ENCODE measurements at regions not wholly inside any gene's neighbourhood (a gene's known extent, or its start where the extent isn't known, plus 50 kb on each side); places are given as distances from the start of the nearest gene placed in this dataset.
A peak's percentile ranks its signal among the peaks of the same experiment; 100 is the strongest.

DNA sequence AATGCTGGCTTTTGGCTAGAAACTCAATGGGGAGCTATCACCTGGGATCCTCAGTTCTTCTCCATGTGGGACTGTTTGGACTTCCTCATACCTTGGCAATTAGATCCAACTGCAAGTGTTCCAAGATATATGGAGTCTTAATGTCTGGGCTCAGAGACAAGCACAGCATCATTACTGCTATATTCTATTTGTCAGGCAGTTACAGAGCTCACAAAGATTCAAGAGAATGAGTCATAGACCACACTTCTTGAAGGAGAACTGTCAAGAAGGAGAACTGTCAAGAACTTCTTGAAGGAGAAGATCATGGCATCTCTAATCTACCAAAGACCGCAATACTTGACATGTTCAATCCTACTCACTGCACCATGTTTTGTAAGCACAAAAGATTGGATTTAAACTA, 106.8 kb upstream of the NREP start:
- no peak for ATAC-seq (replicated peaks in 6 of 8)
- in situ Hi-C loops (cut with MboI; ENCODE audit: low pct_unique_long_range_greater_than_20kb in 2 of 9, low sequenced_read_pairs in 9 of 9, unreplicated experiment in 9 of 9), result loop anchor here in 1 of 9 experiments (25.0 kb wide), 1 partner anchor 274 kb away; no protein-coding TSS in a partner anchor
- WGBS, 10 experiments, result 80 to 83% methylated on average over 1 of the region's 1 CpG; no CpG with 5 or more reads in 8 of the 10 experiments
- no peak overlapping the region for H3K27ac ChIP-seq
- no peaks in the 10 kb centered on the region for H3K4me1 ChIP-seq (replicated peaks in 1 of 2)
- H3K4me3 ChIP-seq, result no peak overlapping the region

DNA sequence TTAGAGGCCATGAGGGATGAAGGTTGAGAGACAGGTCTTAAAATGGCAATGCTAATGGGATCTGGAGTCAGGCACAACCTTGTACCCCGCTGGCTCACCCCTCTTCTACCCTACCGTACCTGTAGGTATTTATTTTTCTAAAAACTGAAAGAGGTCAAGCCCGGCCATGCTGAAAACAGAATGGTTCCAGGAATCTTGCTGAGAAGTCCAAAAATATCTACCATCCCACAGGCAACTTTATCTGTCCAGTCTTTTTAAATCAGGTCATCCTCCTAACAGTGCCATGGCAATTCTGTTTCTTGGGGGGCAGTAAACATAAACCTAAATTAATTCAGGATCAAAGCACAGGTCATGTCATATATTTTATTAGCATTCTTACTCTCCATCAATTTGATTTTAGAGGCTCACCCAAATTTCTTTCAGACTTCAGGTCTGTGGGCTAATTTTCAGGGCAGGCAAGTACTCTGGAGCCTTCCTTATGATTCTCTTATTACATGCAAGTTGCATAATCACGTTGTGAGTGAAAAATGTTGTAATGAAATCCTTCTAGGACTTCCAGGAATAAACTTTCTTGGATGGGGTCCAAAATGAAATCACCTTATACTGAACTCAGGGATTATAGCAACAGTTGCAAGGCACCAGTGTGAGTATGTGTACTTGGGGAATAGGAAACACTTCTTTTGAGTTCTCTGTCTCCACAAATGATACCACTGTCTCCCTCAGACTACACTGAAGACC, 102.7 kb upstream of the NREP start:
- Histone ChIP-seq H3K4me1 (replicated peaks in 1 of 2) (peaks cover 0 to 4% of the 10 kb centered on the region in 2 donors), H3K27ac (no peak overlapping the region), H3K4me3 (no peak overlapping the region)
- ATAC-seq (replicated peaks in 6 of 8), result peak in 4 of 8 experiments; percentile 45 to 93 (median 76)
- WGBS, 10 experiments, result 0 to 95% (median 70%) methylated on average over 1 to 4 of the region's 4 CpGs
- in situ Hi-C loops (cut with MboI; ENCODE audit: low pct_unique_long_range_greater_than_20kb in 2 of 9, low sequenced_read_pairs in 9 of 9, unreplicated experiment in 9 of 9), result loop anchor here in 1 of 9 experiments (25.0 kb wide), 1 partner anchor 278 kb away; no protein-coding TSS in a partner anchor

DNA sequence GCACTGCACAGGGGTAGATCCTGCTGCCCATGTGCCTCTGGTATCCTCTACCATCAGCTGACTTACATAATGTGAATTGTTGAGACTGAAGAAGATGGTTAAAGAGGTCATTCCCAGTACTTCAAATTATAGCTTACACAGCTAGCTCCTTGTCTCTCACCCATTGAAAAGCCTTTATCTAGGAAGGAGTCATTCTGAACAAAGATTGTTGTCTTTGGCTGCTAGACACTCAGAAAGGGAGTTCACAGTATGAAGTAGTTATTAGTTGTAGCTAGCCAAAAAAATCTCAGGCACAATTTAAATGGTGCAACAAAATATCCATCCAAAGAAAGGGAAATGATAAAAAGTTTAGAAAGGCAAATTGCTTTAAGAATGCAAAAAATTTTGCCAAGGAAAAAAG, 102.0 kb upstream of the NREP start:
- in situ Hi-C loops (cut with MboI; ENCODE audit: low pct_unique_long_range_greater_than_20kb in 2 of 9, low sequenced_read_pairs in 9 of 9, unreplicated experiment in 9 of 9), result loop anchor here in 1 of 9 experiments (25.0 kb wide), 1 partner anchor 278 kb away; no protein-coding TSS in a partner anchor
- peak in 1 of 8 experiments; percentile 19 for ATAC-seq (replicated peaks in 6 of 8)
- Histone ChIP-seq H3K4me3 (no peak overlapping the region), H3K4me1 (replicated peaks in 1 of 2) (peaks cover 0 to 4% of the 10 kb centered on the region in 2 donors), H3K27ac (no peak overlapping the region)

DNA sequence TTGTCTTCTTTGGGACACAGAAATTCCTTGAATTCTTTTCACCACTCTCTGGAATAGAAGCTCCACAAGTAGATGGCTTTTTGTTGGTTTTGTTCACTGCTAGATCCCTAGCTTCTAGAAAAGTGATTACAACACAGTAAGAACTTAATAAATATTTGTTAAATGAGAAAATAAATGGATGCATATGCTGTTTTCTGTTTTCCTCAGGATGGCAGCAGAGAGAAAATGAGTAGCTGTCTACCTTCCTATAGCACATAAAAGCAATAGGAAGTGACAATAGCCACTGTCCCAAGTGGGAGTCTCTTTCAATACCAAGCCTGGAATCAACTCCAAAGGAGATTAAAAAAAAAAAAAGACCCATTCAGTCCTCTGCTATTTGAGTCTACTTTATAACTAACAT, 100.6 kb upstream of the NREP start:
- no peak overlapping the region for H3K4me3 ChIP-seq
- peaks cover 3 to 4% of the 10 kb centered on the region in 2 donors for H3K4me1 ChIP-seq (replicated peaks in 1 of 2)
- no peak for ATAC-seq (replicated peaks in 6 of 8)
- in situ Hi-C loops (cut with MboI; ENCODE audit: low pct_unique_long_range_greater_than_20kb in 2 of 9, low sequenced_read_pairs in 9 of 9, unreplicated experiment in 9 of 9), result loop anchor here in 1 of 9 experiments (25.0 kb wide), 1 partner anchor 280 kb away; no protein-coding TSS in a partner anchor
- H3K27ac ChIP-seq, result no peak overlapping the region

DNA sequence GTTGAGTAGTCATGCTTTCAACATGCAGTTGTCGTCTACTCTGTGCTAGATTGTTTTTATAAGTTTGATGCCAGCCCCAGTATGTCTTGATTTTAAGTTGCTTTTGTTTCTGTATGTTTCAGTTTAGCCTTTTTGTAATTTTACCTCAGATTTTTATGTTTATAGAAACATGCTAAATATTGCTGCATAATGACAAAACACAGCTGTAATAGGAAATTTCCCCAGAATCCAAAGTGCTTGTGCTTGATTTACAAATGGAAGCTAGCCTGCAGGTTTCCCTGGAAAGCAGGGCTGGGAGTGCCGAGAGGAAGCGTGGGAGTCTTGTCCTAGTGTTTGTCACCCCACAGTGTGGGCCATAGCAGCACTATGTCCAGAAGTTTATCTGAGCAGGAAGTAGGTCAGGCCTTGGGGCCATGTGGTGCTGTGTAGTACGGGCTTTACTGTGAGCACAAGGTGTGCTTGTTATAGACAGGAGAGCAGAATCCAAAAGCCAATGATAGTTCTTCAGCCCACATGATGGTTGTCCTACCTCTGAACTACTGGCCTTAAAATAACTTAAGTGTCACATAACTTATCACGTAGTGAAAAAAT, 100.0 kb upstream of the NREP start:
- WGBS, 10 experiments, result 63 to 100% (median 90%) methylated on average over 1 to 4 of the region's 5 CpGs; no CpG with 5 or more reads in 2 of the 10 experiments
- ATAC-seq (replicated peaks in 6 of 8), result no peak
- Histone ChIP-seq H3K4me1 (replicated peaks in 1 of 2) (peaks cover 3 to 4% of the 10 kb centered on the region in 2 donors), H3K4me3 (no peak overlapping the region), H3K27ac (no peak overlapping the region)
- in situ Hi-C loops (cut with MboI; ENCODE audit: low pct_unique_long_range_greater_than_20kb in 2 of 9, low sequenced_read_pairs in 9 of 9, unreplicated experiment in 9 of 9), result loop anchor here in 1 of 9 experiments (25.0 kb wide), 1 partner anchor 280 kb away; no protein-coding TSS in a partner anchor

DNA sequence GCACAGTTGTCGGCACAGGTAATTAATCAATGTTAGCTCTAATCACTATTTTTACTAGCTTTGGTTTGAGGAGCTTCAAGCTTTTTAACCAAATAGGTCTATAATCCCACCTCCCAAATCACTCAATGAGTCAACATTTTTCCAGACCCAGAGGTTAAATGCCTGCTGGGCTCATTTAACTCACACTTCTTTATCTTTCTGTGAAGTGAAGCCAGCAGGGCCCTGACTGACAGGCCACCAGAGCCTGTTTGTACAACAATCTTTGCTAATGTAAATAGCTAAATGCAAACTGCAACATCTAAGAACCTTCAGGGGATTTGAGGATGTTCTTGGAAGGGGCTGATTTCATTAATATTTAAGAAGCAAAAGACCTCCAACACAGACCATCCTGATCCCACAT, 98.4 kb upstream of the NREP start:
- peaks cover 3 to 4% of the 10 kb centered on the region in 2 donors for H3K4me1 ChIP-seq (replicated peaks in 1 of 2)
- no peak overlapping the region for H3K27ac ChIP-seq
- in situ Hi-C loops (cut with MboI; ENCODE audit: low pct_unique_long_range_greater_than_20kb in 2 of 9, low sequenced_read_pairs in 9 of 9, unreplicated experiment in 9 of 9), result loop anchor here in 1 of 9 experiments (25.0 kb wide), 1 partner anchor 282 kb away; no protein-coding TSS in a partner anchor
- no peak for ATAC-seq (replicated peaks in 6 of 8)
- 40 to 100% (median 78%) methylated on average over 1 of the region's 1 CpG; no CpG with 5 or more reads in 1 of the 10 experiments for WGBS, 10 experiments
- no peak overlapping the region for H3K4me3 ChIP-seq

DNA sequence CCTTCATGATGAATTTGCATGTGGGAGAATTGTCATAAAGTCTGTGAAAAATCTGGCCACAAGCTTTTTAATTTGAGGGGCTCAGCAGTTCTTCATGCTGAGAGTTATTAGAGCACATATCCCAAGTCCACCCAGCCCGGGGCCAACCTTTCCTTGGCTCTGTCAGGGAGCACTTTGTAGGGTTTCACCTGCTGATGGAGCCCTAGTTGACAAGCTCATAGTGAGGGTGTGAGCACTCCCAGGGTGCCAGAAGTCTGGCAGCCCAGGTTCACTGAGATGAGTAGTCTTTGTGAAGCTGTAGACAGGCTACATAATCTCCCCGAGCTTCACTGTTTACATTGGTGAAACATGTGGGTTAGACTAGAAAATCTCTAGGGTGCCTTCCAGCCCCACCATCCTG, 97.2 kb upstream of the NREP start:
- Histone ChIP-seq H3K4me1 (replicated peaks in 1 of 2) (peaks cover 3 to 5% of the 10 kb centered on the region in 2 donors), H3K4me3 (no peak overlapping the region), H3K27ac (no peak overlapping the region)
- in situ Hi-C loops (cut with MboI; ENCODE audit: low pct_unique_long_range_greater_than_20kb in 2 of 9, low sequenced_read_pairs in 9 of 9, unreplicated experiment in 9 of 9), result loop anchor here in 1 of 9 experiments (25.0 kb wide), 1 partner anchor 283 kb away; no protein-coding TSS in a partner anchor
- ATAC-seq (replicated peaks in 6 of 8), result no peak
- 17 to 100% (median 67%) methylated on average over 1 to 2 of the region's 2 CpGs; no CpG with 5 or more reads in 3 of the 10 experiments for WGBS, 10 experiments

DNA sequence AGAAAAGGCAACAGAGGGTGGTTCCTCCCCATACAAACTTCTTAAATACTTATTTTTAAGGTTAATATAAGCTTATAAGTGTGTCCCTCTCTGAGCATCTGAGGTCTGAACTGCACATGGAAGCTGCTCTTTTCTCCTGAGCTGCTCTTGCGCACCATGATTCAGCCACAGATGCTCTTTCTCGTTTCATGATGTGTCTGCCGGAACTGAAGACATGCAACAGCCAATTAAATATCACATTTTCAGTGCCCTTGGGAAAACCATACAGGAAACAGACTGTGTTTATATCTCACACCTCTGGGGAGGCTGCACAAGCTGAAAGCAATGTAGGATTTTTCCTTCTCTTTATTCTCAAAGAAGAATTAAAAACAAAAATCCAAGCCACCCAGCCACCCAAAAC, 96.8 kb upstream of the NREP start:
- Histone ChIP-seq H3K4me3 (no peak overlapping the region), H3K27ac (no peak overlapping the region), H3K4me1 (replicated peaks in 1 of 2) (peaks cover 5 to 9% of the 10 kb centered on the region in 2 donors)
- 33 to 81% (median 73%) methylated on average over 1 to 3 of the region's 3 CpGs; no CpG with 5 or more reads in 1 of the 10 experiments for WGBS, 10 experiments
- peak in 2 of 8 experiments; percentile 47 to 53 for ATAC-seq (replicated peaks in 6 of 8)
- in situ Hi-C loops (cut with MboI; ENCODE audit: low pct_unique_long_range_greater_than_20kb in 2 of 9, low sequenced_read_pairs in 9 of 9, unreplicated experiment in 9 of 9), result loop anchor here in 1 of 9 experiments (25.0 kb wide), 1 partner anchor 284 kb away; no protein-coding TSS in a partner anchor

DNA sequence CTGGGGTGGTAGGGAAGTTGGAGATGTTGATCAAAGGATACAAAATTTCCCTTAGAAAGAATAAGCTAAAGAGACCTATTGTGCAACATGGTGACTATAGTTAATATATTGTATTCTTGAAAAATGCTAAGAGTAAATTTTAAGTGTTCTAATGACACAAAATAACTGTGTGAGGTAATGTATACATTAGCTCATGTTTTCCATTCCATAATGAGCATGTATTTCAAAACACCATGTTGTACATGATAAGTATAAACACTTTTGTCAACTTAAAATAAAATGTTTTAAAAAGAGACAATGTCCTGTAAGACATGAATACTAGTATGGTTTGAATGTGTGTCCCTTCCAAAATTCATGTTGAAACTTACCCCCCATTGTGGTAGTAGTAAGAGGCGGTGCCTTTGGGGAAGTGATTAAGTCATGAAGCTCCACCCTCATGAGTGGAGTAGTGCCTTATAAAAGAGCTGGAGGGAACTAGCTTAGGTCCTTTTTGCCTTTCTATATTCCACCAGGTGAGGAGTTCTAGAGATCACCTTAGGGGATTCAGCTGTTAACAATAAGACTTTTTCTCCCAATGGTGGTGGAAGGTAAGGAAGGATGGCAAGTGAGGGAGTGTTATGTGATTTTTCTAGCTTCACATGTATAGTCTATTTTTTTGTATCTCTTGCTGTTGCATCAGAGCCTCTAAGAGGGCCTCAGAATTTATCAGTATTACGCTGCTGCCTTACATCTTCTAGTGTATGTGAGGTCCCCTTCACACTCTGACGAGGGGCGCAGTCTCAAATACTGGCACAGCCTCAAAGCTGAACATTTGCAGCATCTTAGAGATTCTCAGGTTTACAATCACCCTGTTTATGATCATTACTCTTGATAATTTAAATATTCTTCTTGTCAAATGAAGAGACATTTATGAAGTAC, 94.9 kb upstream of the NREP start:
- WGBS, 10 experiments, result 20 to 100% (median 93%) methylated on average over 1 to 4 of the region's 4 CpGs; no CpG with 5 or more reads in 2 of the 10 experiments
- Histone ChIP-seq H3K27ac (no peak overlapping the region), H3K4me1 (replicated peaks in 1 of 2) (peaks cover 9 to 13% of the 10 kb centered on the region in 2 donors), H3K4me3 (no peak overlapping the region)
- peak in 1 of 8 experiments; percentile 47 for ATAC-seq (replicated peaks in 6 of 8)
- in situ Hi-C loops (cut with MboI; ENCODE audit: low pct_unique_long_range_greater_than_20kb in 2 of 9, low sequenced_read_pairs in 9 of 9, unreplicated experiment in 9 of 9), result loop anchor here in 1 of 9 experiments (25.0 kb wide), 1 partner anchor 285 kb away; no protein-coding TSS in a partner anchor

DNA sequence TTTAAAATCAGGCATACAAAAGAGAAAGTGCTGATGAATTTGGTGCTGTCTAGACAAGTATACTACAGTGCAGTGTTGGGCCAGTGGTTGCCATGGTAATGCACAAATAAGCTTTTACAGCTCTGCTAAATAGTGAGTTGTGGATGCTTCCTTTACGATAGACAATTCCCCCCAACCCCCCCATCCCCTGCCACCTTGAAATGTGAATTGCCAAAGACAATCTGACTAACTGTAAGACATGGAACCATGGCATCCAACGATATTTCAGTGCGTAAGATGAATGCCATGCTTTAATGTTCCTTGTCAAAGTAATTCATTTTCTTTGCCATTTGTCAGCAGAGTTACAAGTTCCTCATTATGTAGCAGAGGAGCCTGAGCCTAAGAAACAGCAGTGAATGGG, 91.5 kb upstream of the NREP start:
- H3K4me3 ChIP-seq, result no peak overlapping the region
- no peak overlapping the region for H3K27ac ChIP-seq
- in situ Hi-C loops (cut with MboI; ENCODE audit: low pct_unique_long_range_greater_than_20kb in 2 of 9, low sequenced_read_pairs in 9 of 9, unreplicated experiment in 9 of 9), result no loop called here
- 8 to 63% (median 40%) methylated on average over 1 to 3 of the region's 3 CpGs; no CpG with 5 or more reads in 3 of the 10 experiments for WGBS, 10 experiments
- H3K4me1 ChIP-seq (replicated peaks in 1 of 2), result peaks cover 7 to 9% of the 10 kb centered on the region in 2 donors
- peak in 5 of 8 experiments; percentile 86 to 96 (median 90) for ATAC-seq (replicated peaks in 6 of 8)

DNA sequence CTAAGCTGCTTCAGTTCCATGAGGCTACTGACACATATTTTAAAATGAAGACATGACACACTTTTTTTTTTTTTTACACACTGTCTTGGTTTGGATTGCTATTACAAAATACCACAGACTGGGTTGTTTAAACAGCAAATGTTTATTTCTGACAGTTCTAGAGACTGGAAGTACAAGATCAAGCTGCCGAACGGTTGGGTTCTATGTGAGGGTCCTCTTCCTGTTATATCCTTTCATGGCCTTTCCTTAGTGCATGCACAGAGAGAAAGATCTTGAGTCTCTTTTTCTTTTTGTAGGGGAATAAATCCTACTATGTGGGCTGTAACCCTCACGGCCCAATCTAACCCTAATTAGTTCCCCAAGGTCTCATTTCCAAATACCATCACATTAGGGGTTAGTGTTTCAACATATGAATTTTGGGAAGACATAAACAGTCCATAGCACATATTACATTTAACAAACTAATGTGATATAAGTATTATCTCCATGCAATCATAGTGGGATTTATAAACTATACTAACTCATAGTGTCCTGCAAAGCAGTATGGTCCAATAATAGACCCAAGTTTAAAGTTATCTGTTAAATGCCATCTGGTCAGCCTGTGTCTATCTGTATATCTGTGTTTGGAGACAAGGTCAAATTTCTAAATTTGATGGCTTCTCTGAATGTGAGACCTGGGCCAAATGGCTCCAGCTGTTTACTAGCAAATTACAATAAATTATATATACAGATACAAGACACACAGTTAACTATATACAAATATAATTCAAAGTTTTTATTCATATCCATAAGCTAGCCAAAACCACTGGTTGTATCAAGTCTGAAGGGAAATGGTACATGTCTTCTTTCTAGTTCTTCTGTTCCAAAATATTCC, 90.3 kb upstream of the NREP start:
- no peak overlapping the region for H3K27ac ChIP-seq
- in situ Hi-C loops (cut with MboI; ENCODE audit: low pct_unique_long_range_greater_than_20kb in 2 of 9, low sequenced_read_pairs in 9 of 9, unreplicated experiment in 9 of 9), result no loop called here
- H3K4me3 ChIP-seq, result no peak overlapping the region
- peaks cover 6 to 9% of the 10 kb centered on the region in 2 donors for H3K4me1 ChIP-seq (replicated peaks in 1 of 2)
- WGBS, 10 experiments, result 80 to 100% (median 86%) methylated on average over 2 to 3 of the region's 3 CpGs; no CpG with 5 or more reads in 5 of the 10 experiments
- no peak for ATAC-seq (replicated peaks in 6 of 8)
